Gastroesophageal sphincter (tissue), 4 donors: ENCODE measurements at regions not wholly inside any gene's neighbourhood (a gene's known extent, or its start where the extent isn't known, plus 50 kb on each side); places are given as distances from the start of the nearest gene placed in this dataset.

Experiments used
- ATAC-seq: fragments of 150-250 bp; one replicate; pipeline ENCODE4 v1.9.1; 2016; ENCODE audit warnings: mild to moderate bottlenecking, moderate library complexity
- H3K27ac ChIP-seq, 4 donors: fragments of 200-600 bp; sonication (generic) in 3 of 4; 1 replicate in 3 of 4; 2 replicates in 1 of 4; pipeline ENCODE4 v1.5.1; 2016 to 2019
- H3K27me3 ChIP-seq: fragments of 200-600 bp; sonication (generic); one replicate; pipeline ENCODE4 v1.5.1; 2019
- H3K36me3 ChIP-seq, 2 donors: fragments of 200-600 bp; sonication (generic); one replicate each; pipeline ENCODE4 v1.5.1; 2019; ENCODE audit warnings: control low read depth in 1 of 2
- H3K4me1 ChIP-seq, 3 donors: fragments of 200-600 bp; sonication (generic); 1 replicate in 2 of 3; 2 replicates in 1 of 3; pipeline ENCODE4 v1.5.1; 2016 to 2019; ENCODE audit warnings: control low read depth in 2 of 3
- H3K4me3 ChIP-seq, 2 donors: fragments of 200-600 bp; sonication (generic); one replicate each; pipeline ENCODE4 v1.5.1; 2019; ENCODE audit warnings: mild to moderate bottlenecking in 1 of 2, moderate library complexity in 1 of 2
- H3K9me3 ChIP-seq, 3 donors: fragments of 200-600 bp; sonication (generic); one replicate each; pipeline ENCODE4 v1.5.1; 2017 to 2019; ENCODE audit warnings: control low read depth in 2 of 3
- CTCF ChIP-seq, 4 experiments: fragments of 200-600 bp in 2 of 4; fragments of 450-650 bp in 2 of 4; sonication (generic) in 1 of 4; IDR thresholded peaks; one replicate each; pipeline ENCODE4 v1.5.1; 2017 to 2019; ENCODE audit warnings: antibody characterized with exemption in 4 of 4, mild to moderate bottlenecking in 2 of 4, moderate library complexity in 2 of 4
- EP300 ChIP-seq: sonication (generic); formaldehyde crosslinking; IDR thresholded peaks from one replicate; pipeline ENCODE4 v1.6.1; 2017; ENCODE audit warnings: antibody characterized with exemption, mild to moderate bottlenecking
- POLR2A ChIP-seq, 2 donors: fragments of 450-650 bp; IDR thresholded peaks; one replicate each; pipeline ENCODE4 v1.6.1; 2017; ENCODE audit warnings: antibody characterized with exemption in 2 of 2, mild to moderate bottlenecking in 2 of 2, moderate library complexity in 1 of 2
- POLR2AphosphoS5 ChIP-seq: sonication (generic); formaldehyde crosslinking; IDR thresholded peaks from one replicate; pipeline ENCODE4 v1.6.1; 2017; ENCODE audit warnings: antibody characterized with exemption
- WGBS, 2 donors: methylation state at CpG; one replicate each; pipeline ENCODE4 v1.1.5; 2018; ENCODE audit warnings: low coverage in 1 of 2; 5-methylcytosine and 5-hydroxymethylcytosine counted together

GRCh38 chr2:60628615-60629304, 75.3 kb upstream of the BCL11A start:
- peaks cover 34% of the 10 kb centered on the region for H3K27me3 ChIP-seq
- ATAC-seq: no peak
- no peak overlapping the region for H3K27ac ChIP-seq
- H3K4me3 ChIP-seq: no peak overlapping the region
- TF ChIP-seq POLR2AphosphoS5 (no peak), CTCF (IDR thresholded peaks at IDR 0.05) (no peak), POLR2A (IDR thresholded peaks at IDR 0.05) (no peak), EP300 (no peak)
- H3K36me3 ChIP-seq: no peaks in the 10 kb centered on the region
- no peaks in the 10 kb centered on the region for H3K4me1 ChIP-seq
- WGBS, 2 donors: 31 to 36% methylated on average over 3 to 4 of the region's 4 CpGs
- no peaks in the 10 kb centered on the region for H3K9me3 ChIP-seq

- TF ChIP-seq EP300: no peak
- TF ChIP-seq CTCF (IDR thresholded peaks at IDR 0.05): no peak
- no peak for TF ChIP-seq POLR2AphosphoS5
- no peak for TF ChIP-seq POLR2A (IDR thresholded peaks at IDR 0.05)
- Histone ChIP-seq H3K4me1 (no peaks in the 10 kb centered on the region), H3K36me3 (no peaks in the 10 kb centered on the region), H3K9me3 (no peaks in the 10 kb centered on the region), H3K4me3 (no peak overlapping the region), H3K27ac (no peak overlapping the region), H3K27me3 (peaks cover 34% of the 10 kb centered on the region)
- WGBS, 2 donors: 57 to 60% methylated on average over 3 of the region's 3 CpGs
- ATAC-seq: no peak
These were observed 75.8 kb upstream of the BCL11A start for GRCh38 chr2:60629305-60629662.

GRCh38 chr2:60629801-60630385, 76.4 kb upstream of the BCL11A start:
- H3K27me3 ChIP-seq: peaks cover 34% of the 10 kb centered on the region
- H3K4me1 ChIP-seq: no peaks in the 10 kb centered on the region
- H3K36me3 ChIP-seq: no peaks in the 10 kb centered on the region
- no peak overlapping the region for H3K27ac ChIP-seq
- no peaks in the 10 kb centered on the region for H3K9me3 ChIP-seq
- H3K4me3 ChIP-seq: no peak overlapping the region
- TF ChIP-seq POLR2A (IDR thresholded peaks at IDR 0.05) (no peak), EP300 (no peak), POLR2AphosphoS5 (no peak), CTCF (IDR thresholded peaks at IDR 0.05) (no peak)
- WGBS, 2 donors: 86 to 87% methylated on average over 4 of the region's 4 CpGs
- no peak for ATAC-seq

GRCh38 chr2:60633615-60634014, 80.2 kb upstream of the BCL11A start:
- H3K4me1 ChIP-seq: no peaks in the 10 kb centered on the region
- no peak for TF ChIP-seq EP300
- no peak for TF ChIP-seq POLR2AphosphoS5
- no peak for TF ChIP-seq CTCF (IDR thresholded peaks at IDR 0.05)
- no peak for TF ChIP-seq POLR2A (IDR thresholded peaks at IDR 0.05)
- no peaks in the 10 kb centered on the region for H3K36me3 ChIP-seq
- peaks cover 11% of the 10 kb centered on the region for H3K27me3 ChIP-seq
- no peaks in the 10 kb centered on the region for H3K9me3 ChIP-seq
- no peak overlapping the region for H3K4me3 ChIP-seq
- H3K27ac ChIP-seq: no peak overlapping the region
- 80 to 85% methylated on average over 4 to 5 of the region's 5 CpGs for WGBS, 2 donors
- ATAC-seq: no peak

- no peak overlapping the region for H3K4me3 ChIP-seq
- no peak overlapping the region for H3K27ac ChIP-seq
- ATAC-seq: no peak
- WGBS, 2 donors: 75% methylated on average over 1 of the region's 1 CpG; no CpG with 5 or more reads in 1 of the 2 donors
- H3K36me3 ChIP-seq: no peaks in the 10 kb centered on the region
- peaks cover 11% of the 10 kb centered on the region for H3K27me3 ChIP-seq
- no peaks in the 10 kb centered on the region for H3K4me1 ChIP-seq
- TF ChIP-seq POLR2A (IDR thresholded peaks at IDR 0.05): no peak
- no peak for TF ChIP-seq POLR2AphosphoS5
- no peak for TF ChIP-seq CTCF (IDR thresholded peaks at IDR 0.05)
- no peak for TF ChIP-seq EP300
- H3K9me3 ChIP-seq: no peaks in the 10 kb centered on the region
These were observed 81.0 kb upstream of the BCL11A start for GRCh38 chr2:60634438-60634837.
